Rectal smooth muscle tissue (tissue), 1 donor: ENCODE measurements at regions not wholly inside any gene's neighbourhood (a gene's known extent, or its start where the extent isn't known, plus 50 kb on each side); places are given as distances from the start of the nearest gene placed in this dataset.

ENCODE experiments used
- H3K27ac ChIP-seq: one replicate; pipeline ENCODE4 v1.7.0; 2013; ENCODE audit warnings: low read depth, low read length, inconsistent platforms
- H3K27me3 ChIP-seq: one replicate; pipeline ENCODE4 v1.7.0; 2013; ENCODE audit warnings: low read length; ENCODE audit not compliant: control insufficient read depth, insufficient read depth
- H3K36me3 ChIP-seq: one replicate; pipeline ENCODE4 v1.7.0; 2013; ENCODE audit warnings: low read length; ENCODE audit not compliant: control insufficient read depth, insufficient read depth
- H3K4me1 ChIP-seq: one replicate; pipeline ENCODE4 v1.7.0; 2013; ENCODE audit warnings: low read length; ENCODE audit not compliant: control insufficient read depth, insufficient read depth
- H3K4me3 ChIP-seq: one replicate; pipeline ENCODE4 v1.7.0; 2013; ENCODE audit warnings: low read length
- H3K9ac ChIP-seq: one replicate; pipeline ENCODE4 v1.7.0; 2013; ENCODE audit warnings: low read length

- H3K27ac ChIP-seq, result no peak overlapping the region
- peaks cover 9% of the 10 kb centered on the region for H3K4me1 ChIP-seq
- H3K9ac ChIP-seq, result no peak overlapping the region
- no peaks in the 10 kb centered on the region for H3K36me3 ChIP-seq
- no peak overlapping the region for H3K4me3 ChIP-seq
- H3K27me3 ChIP-seq, result peaks cover 14% of the 10 kb centered on the region
Observed at GRCh38 chrX:69280933-69281332, 115.7 kb upstream of the PJA1 start.

DNA sequence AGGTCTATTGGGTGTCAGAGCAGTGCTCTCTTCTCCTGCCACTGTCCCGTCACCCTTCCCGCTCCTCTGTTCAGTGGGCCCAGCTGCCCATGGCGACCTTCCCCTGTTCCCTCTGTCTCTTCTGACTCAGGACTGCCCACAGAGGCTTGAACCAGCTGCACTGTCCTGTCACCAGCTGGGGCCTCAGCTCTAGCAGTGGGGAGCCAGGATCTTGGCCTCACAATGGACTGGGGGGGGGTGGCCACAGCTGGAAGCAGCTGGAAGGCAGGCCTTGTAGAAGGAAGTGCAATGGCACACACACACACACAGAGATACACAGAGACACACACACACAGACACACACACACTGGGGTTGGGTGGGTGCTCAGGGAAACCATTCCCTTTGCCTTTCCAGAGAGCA lies 114.0 kb upstream of the PJA1 start:
- peaks cover 7% of the 10 kb centered on the region for H3K4me1 ChIP-seq
- H3K27me3 ChIP-seq, result peaks cover 4% of the 10 kb centered on the region

GRCh38 chrX:69278031-69278687 lies 112.9 kb upstream of the PJA1 start:
- Histone ChIP-seq H3K9ac (no peak overlapping the region), H3K36me3 (no peaks in the 10 kb centered on the region), H3K27ac (no peak overlapping the region), H3K4me3 (no peak overlapping the region), H3K4me1 (peaks cover 7% of the 10 kb centered on the region), H3K27me3 (peaks cover 4% of the 10 kb centered on the region)

More for the DNA sequence above, 114.0 kb upstream of the PJA1 start:
- Histone ChIP-seq H3K4me3 (no peak overlapping the region), H3K27ac (no peak overlapping the region), H3K36me3 (no peaks in the 10 kb centered on the region), H3K9ac (no peak overlapping the region)

DNA sequence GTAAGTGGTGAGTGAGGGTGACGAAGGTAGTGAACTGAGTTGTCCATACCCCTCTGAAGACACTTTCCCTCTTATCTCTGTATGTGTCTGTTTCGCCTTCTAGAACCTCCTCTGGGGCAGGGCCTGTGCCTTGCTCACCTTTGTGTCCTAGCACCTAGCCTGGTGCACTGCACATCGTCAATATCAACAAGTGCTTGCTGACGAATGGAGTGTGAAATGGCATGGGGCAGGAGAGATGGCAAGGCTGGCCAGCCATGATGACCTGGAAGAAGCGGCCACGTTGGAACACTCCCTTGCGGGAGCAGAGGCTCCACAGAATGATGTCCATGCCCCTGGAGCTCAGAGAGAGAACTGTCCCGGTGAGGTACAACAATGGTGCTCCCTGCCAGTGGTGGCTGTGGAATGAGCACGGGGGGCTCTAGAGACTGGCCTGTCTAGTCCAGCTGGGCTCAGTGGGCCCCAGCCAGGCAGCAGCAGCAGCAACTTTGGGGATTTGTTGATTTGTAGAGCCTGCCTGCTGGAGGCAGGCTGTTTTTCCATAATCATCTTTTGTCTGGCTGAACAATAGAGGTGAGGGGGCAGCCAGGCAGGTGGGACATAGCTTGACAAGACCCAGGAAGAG lies 112.2 kb upstream of the PJA1 start:
- no peak overlapping the region for H3K9ac ChIP-seq
- H3K4me3 ChIP-seq, result no peak overlapping the region
- H3K4me1 ChIP-seq, result peaks cover 7% of the 10 kb centered on the region
- H3K27me3 ChIP-seq, result peaks cover 4% of the 10 kb centered on the region
- no peak overlapping the region for H3K27ac ChIP-seq
- no peaks in the 10 kb centered on the region for H3K36me3 ChIP-seq

DNA sequence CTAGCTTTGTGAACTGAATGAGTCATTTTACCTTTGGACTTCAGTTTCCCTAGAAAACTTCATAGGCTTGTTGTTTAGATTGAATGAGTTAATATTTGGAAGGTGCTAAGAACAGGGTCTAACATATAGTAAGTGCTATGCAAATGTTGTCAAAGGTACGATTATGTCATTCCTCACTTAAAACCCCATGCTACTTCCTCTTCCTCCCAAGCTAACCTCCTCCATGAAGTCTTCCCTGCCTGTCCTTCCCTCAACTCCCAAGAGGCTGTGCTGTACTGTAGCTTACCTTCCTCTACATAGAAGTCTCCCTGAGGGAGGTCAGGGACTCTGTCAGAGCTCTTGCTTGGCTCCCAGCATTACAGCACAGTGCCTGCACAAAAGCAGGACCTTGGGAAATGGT lies 103.4 kb upstream of the PJA1 start:
- H3K27me3 ChIP-seq, result peaks cover 5% of the 10 kb centered on the region
- H3K9ac ChIP-seq, result no peak overlapping the region
- H3K36me3 ChIP-seq, result no peaks in the 10 kb centered on the region
- no peak overlapping the region for H3K4me3 ChIP-seq
- H3K4me1 ChIP-seq, result no peaks in the 10 kb centered on the region
- no peak overlapping the region for H3K27ac ChIP-seq

DNA sequence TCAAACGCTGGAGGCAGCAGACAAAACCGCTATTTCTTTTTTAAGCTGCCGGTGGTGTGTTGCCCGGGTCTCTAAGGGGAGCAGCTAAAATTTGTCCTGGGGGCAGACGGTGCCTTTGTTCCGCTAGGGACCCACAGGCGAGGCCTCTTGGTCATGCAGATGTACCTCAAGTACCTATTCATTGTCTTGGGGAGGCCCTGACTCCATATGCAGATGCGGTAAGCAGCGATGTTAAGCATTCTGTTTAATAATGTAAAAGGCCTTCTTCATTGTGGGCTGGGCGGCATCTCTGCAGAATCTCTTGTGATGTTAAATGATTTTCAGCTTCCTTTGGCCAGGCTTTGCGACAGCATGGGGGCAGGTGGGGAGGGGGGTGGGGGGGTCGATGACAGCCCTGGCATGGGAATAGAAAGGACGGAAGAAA lies 98.9 kb upstream of the PJA1 start:
- peaks cover 2% of the 10 kb centered on the region for H3K4me1 ChIP-seq
- H3K36me3 ChIP-seq, result no peaks in the 10 kb centered on the region
- peaks cover 5% of the 10 kb centered on the region for H3K27me3 ChIP-seq
- H3K4me3 ChIP-seq, result no peak overlapping the region
- H3K9ac ChIP-seq, result no peak overlapping the region
- no peak overlapping the region for H3K27ac ChIP-seq

GRCh38 chrX:69263251-69263820 lies 98.1 kb upstream of the PJA1 start:
- Histone ChIP-seq H3K4me3 (no peak overlapping the region), H3K9ac (no peak overlapping the region), H3K4me1 (peaks cover 2% of the 10 kb centered on the region), H3K27ac (no peak overlapping the region), H3K27me3 (peaks cover 5% of the 10 kb centered on the region), H3K36me3 (no peaks in the 10 kb centered on the region)

GRCh38 chrX:69262036-69262936 lies 97.0 kb upstream of the PJA1 start:
- Histone ChIP-seq H3K4me3 (no peak overlapping the region), H3K27me3 (peaks cover 4% of the 10 kb centered on the region), H3K9ac (no peak overlapping the region), H3K27ac (no peak overlapping the region), H3K4me1 (peaks cover 2% of the 10 kb centered on the region), H3K36me3 (no peaks in the 10 kb centered on the region)

- H3K9ac ChIP-seq, result no peak overlapping the region
- no peaks in the 10 kb centered on the region for H3K36me3 ChIP-seq
- peaks cover 2% of the 10 kb centered on the region for H3K27me3 ChIP-seq
- no peak overlapping the region for H3K27ac ChIP-seq
- no peak overlapping the region for H3K4me3 ChIP-seq
- peaks cover 2% of the 10 kb centered on the region for H3K4me1 ChIP-seq
Observed at GRCh38 chrX:69260169-69260568, 94.9 kb upstream of the PJA1 start.

DNA sequence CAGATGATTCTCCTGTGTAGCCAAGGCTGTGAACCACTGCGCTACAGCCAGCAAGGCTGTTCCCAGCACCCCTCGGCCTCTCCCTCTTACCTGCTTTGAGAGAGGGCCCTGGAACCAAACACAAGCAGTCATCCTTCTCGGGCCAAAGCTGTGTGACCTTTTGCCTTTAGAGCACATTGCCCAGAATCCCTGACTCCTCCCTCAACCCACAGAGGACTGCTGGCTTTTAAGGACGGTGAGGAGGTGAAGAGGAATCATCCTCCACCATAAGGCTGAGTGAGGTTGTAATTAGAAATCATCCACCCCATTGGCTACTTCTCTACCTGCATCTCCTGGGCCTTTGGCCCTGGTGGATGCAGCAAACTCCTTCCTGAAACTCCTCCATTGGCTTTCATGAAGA lies 93.6 kb upstream of the PJA1 start:
- H3K36me3 ChIP-seq, result no peaks in the 10 kb centered on the region

DNA sequence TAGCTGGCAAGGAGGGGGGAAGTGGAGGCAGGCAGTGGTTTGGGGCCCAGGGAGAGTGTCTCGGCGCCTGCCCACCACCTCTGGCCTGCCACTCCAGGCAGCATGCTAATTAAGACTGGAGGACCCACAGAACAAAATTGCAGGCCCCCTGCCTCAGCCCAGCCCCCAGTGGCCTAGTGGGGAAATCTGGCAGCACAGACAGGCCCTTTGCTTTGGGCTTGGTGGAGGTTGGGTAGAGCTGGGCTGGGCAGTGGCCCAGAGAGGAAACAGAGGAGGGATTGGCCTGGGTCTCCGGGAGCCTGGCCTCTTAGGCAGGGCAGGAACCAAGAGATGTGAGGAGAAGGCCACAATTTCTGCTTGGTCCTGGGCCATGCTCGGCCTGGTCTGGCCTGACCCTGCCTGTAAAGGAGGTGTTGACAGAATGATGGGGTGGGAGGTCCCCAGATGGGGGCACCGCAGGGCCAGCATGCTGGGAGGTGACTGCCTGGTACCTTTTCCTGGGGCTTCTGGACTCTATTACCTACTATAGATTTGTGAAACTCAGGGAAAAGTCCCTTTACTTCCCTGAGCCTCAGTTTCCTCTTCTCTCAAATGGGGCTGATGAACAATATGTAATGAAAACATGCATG lies 92.4 kb upstream of the PJA1 start:
- peaks cover under 1% of the 10 kb centered on the region for H3K27me3 ChIP-seq
- H3K4me3 ChIP-seq, result no peak overlapping the region
- H3K9ac ChIP-seq, result no peak overlapping the region
- H3K27ac ChIP-seq, result no peak overlapping the region
- no peaks in the 10 kb centered on the region for H3K36me3 ChIP-seq
- H3K4me1 ChIP-seq, result peaks cover 2% of the 10 kb centered on the region

More for the DNA sequence above, 93.6 kb upstream of the PJA1 start:
- Histone ChIP-seq H3K4me3 (no peak overlapping the region), H3K27ac (no peak overlapping the region), H3K9ac (no peak overlapping the region), H3K4me1 (peaks cover 2% of the 10 kb centered on the region), H3K27me3 (peaks cover 2% of the 10 kb centered on the region)

- Histone ChIP-seq H3K9ac (no peak overlapping the region), H3K27me3 (no peaks in the 10 kb centered on the region), H3K36me3 (no peaks in the 10 kb centered on the region), H3K4me3 (no peak overlapping the region), H3K4me1 (no peaks in the 10 kb centered on the region), H3K27ac (no peak overlapping the region)
Observed at GRCh38 chrX:69256291-69256565, 91.0 kb upstream of the PJA1 start.
